ENCODE measurements at regions not wholly inside any gene's neighbourhood (a gene's known extent, or its start where the extent isn't known, plus 50 kb on each side); places are given as distances from the start of the nearest gene placed in this dataset.

DNA sequence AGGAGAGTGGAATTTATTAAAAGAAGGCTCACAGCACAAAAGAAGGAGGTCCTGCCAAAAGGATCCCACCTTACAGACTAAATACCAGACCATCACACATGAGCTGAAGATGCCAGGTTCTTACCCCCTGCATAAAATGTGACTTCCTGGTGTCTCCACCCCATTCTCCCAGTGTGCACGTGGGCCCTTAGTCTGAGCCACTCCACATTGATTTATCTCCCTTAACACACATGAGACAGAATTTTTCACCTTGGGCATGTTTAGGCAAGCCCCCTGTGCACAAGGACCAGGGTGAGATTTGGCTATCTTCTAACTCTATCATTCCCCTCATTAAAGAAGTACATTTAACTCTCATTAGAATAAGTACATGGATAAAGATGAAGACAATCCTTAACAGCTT is 916.7 kb downstream of the PLOD2 start:
- TF ChIP-seq BHLHE40 (IDR thresholded peaks at IDR 0.05; ENCODE audit: borderline replicate concordance) (no peak), ELF4 (IDR thresholded peaks at IDR 0.05) (no peak), ARNT (IDR thresholded peaks at IDR 0.05) (no peak), SP1 (IDR thresholded peaks at IDR 0.05) (no peak), HDGF (IDR thresholded peaks at IDR 0.05; ENCODE audit: borderline replicate concordance) (no peak), NFRKB (IDR thresholded peaks at IDR 0.05) (no peak), TARDBP (IDR thresholded peaks at IDR 0.05) (no peak), FOXM1 (IDR thresholded peaks at IDR 0.05; ENCODE audit: borderline replicate concordance) (no peak), SUZ12 (IDR thresholded peaks at IDR 0.05) (no peak), ZNF384 (IDR thresholded peaks at IDR 0.05) (no peak), FOXA1 (IDR thresholded peaks at IDR 0.05) (no peak), L3MBTL2 (conservative IDR thresholded peaks at IDR 0.05) (no peak)
